ENCODE measurements at regions not wholly inside any gene's neighbourhood (a gene's known extent, or its start where the extent isn't known, plus 50 kb on each side); places are given as distances from the start of the nearest gene placed in this dataset.

GRCh38 chr15:99507504-99508310, 58.1 kb upstream of the MEF2A start:
- Histone ChIP-seq H3K4me3 (no peak overlapping the region), H3K36me3 (no peaks in the 10 kb centered on the region), H3K9me3 (no peaks in the 10 kb centered on the region), H3K27ac (peak overlapping the region in 1 of 2 donors; percentile 65), H3K4me1 (ENCODE audit: insufficient read depth) (peaks cover 11% of the 10 kb centered on the region), H3K27me3 (no peaks in the 10 kb centered on the region)
- no peak for TF ChIP-seq POLR2A (IDR thresholded peaks at IDR 0.05)
- TF ChIP-seq EP300 (IDR thresholded peaks at IDR 0.05), result peak; percentile 29
- peak; percentile 56 to 81 (median 76) for DNase-seq
- 3 to 13% (median 4%) methylated on average over 24 of the region's 24 CpGs for WGBS, 3 donors
- intact Hi-C loops (cut with DNase I), result no loop called here

DNA sequence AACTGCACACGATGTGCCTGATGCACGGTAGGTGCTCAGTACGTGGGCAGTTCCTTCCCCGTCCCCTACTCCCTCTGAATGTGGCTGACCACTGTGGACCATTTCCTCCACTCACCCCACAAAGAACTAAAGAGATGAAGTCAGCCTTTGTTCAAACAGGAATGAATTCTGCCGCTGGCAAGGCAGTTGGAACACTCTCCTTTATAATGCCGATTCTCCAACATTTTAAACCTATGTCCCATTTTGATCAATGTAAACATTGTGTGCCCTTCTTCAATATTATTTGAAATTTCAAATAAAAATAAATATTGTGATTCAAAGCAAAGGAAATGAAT, 57.5 kb upstream of the MEF2A start:
- Histone ChIP-seq H3K27ac (peak overlapping the region in 1 of 2 donors; percentile 65), H3K9me3 (no peaks in the 10 kb centered on the region), H3K36me3 (no peaks in the 10 kb centered on the region), H3K4me1 (ENCODE audit: insufficient read depth) (peaks cover 11% of the 10 kb centered on the region), H3K4me3 (no peak overlapping the region), H3K27me3 (no peaks in the 10 kb centered on the region)
- intact Hi-C loops (cut with DNase I), result no loop called here
- no peak for TF ChIP-seq EP300 (IDR thresholded peaks at IDR 0.05)
- TF ChIP-seq CTCF (IDR thresholded peaks at IDR 0.05), result no peak
- no peak for TF ChIP-seq POLR2A (IDR thresholded peaks at IDR 0.05)
- no peak for DNase-seq
- WGBS, 3 donors, result 19 to 24% (median 21%) methylated on average over 6 of the region's 6 CpGs

DNA sequence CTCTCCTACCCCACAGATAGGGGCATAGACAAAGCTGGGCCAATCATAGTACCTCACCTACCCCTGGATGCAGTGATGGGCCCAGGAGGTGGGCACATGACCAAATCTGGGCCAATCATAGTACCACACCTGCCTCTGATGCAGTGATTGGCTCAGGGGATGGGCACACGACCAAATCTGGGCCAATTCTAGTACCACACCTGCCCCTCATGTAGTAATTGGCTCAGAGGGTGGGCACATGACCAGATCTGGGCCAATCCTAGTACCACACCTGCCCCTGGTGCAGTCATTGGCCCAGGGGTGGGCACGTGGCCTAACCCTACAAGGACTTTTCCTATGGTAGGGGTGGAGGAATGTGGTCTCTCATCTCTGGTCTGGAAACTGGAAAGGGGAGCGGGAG, 56.9 kb upstream of the MEF2A start:
- Histone ChIP-seq H3K4me3 (no peak overlapping the region), H3K9me3 (no peaks in the 10 kb centered on the region), H3K4me1 (ENCODE audit: insufficient read depth) (peaks cover 11% of the 10 kb centered on the region), H3K27me3 (no peaks in the 10 kb centered on the region), H3K27ac (no peak overlapping the region), H3K36me3 (no peaks in the 10 kb centered on the region)
- no peak for DNase-seq
- WGBS, 3 donors, result 97 to 98% (median 97%) methylated on average over 3 of the region's 3 CpGs
- intact Hi-C loops (cut with DNase I), result no loop called here
- TF ChIP-seq EP300 (IDR thresholded peaks at IDR 0.05), result no peak
- TF ChIP-seq POLR2A (IDR thresholded peaks at IDR 0.05), result no peak
- no peak for TF ChIP-seq CTCF (IDR thresholded peaks at IDR 0.05)

- no peaks in the 10 kb centered on the region for H3K27me3 ChIP-seq
Measured at GRCh38 chr15:99509686-99510461, 55.9 kb upstream of the MEF2A start.

More at GRCh38 chr15:99509686-99510461, 55.9 kb upstream of the MEF2A start:
- DNase-seq, result no peak
- H3K4me1 ChIP-seq (ENCODE audit: insufficient read depth), result peaks cover 11% of the 10 kb centered on the region
- H3K36me3 ChIP-seq, result no peaks in the 10 kb centered on the region
- intact Hi-C loops (cut with DNase I), result no loop called here
- H3K9me3 ChIP-seq, result no peaks in the 10 kb centered on the region
- H3K27ac ChIP-seq, result no peak overlapping the region
- no peak for TF ChIP-seq POLR2A (IDR thresholded peaks at IDR 0.05)
- no peak for TF ChIP-seq CTCF (IDR thresholded peaks at IDR 0.05)
- no peak for TF ChIP-seq EP300 (IDR thresholded peaks at IDR 0.05)
- no peak overlapping the region for H3K4me3 ChIP-seq
- WGBS, 3 donors, result 89 to 95% (median 94%) methylated on average over 7 of the region's 7 CpGs

All from ovary (tissue), 7 donors.